Hepatocyte (in vitro differentiated cells): ENCODE measurements at regions not wholly inside any gene's neighbourhood (a gene's known extent, or its start where the extent isn't known, plus 50 kb on each side); places are given as distances from the start of the nearest gene placed in this dataset.

Experiments
- DNase-seq: peaks from one replicate; pipeline ENCODE4 v3.0.0-alpha.2; 2016; ENCODE audit warnings: low spot score
- H2AFZ ChIP-seq: fragments of 200-600 bp; sonication (generic); 2 replicates; pipeline ENCODE4 v1.6.0; 2016; ENCODE audit warnings: antibody characterized with exemption, mild to moderate bottlenecking
- H3K27ac ChIP-seq: fragments of 200-600 bp; sonication (generic); 2 replicates; pipeline ENCODE4 v1.5.1; 2016; ENCODE audit warnings: mild to moderate bottlenecking
- H3K27me3 ChIP-seq: fragments of 200-600 bp; sonication (generic); 2 replicates; pipeline ENCODE4 v1.6.1; 2016
- H3K36me3 ChIP-seq: fragments of 200-600 bp; sonication (generic); replicated peaks from 2 replicates; pipeline ENCODE4 v1.5.1; 2016; ENCODE audit warnings: low read depth; ENCODE audit not compliant: insufficient read depth
- H3K4me1 ChIP-seq: fragments of 200-600 bp; sonication (generic); 2 replicates; pipeline ENCODE4 v1.5.1; 2016; ENCODE audit warnings: mild to moderate bottlenecking, moderate library complexity; ENCODE audit not compliant: insufficient read depth
- H3K4me2 ChIP-seq: fragments of 200-600 bp; sonication (generic); 2 replicates; pipeline ENCODE4 v1.6.0; 2016
- H3K4me3 ChIP-seq: fragments of 200-600 bp; sonication (generic); 2 replicates; pipeline ENCODE4 v1.5.1; 2016; ENCODE audit warnings: mild to moderate bottlenecking
- H3K79me2 ChIP-seq: fragments of 200-600 bp; sonication (generic); 2 replicates; pipeline ENCODE4 v1.6.0; 2017; ENCODE audit warnings: mild to moderate bottlenecking
- H3K9me2 ChIP-seq: fragments of 200-600 bp; sonication (generic); replicated peaks from 2 replicates; pipeline ENCODE4 v1.6.0; 2017; ENCODE audit warnings: mild to moderate bottlenecking; ENCODE audit not compliant: insufficient read depth
- H3K9me3 ChIP-seq: fragments of 200-600 bp; sonication (generic); 2 replicates; pipeline ENCODE4 v1.5.1; 2016; ENCODE audit warnings: low read depth, mild to moderate bottlenecking
- H4K20me1 ChIP-seq: fragments of 200-600 bp; sonication (generic); 2 replicates; pipeline ENCODE4 v1.6.0; 2016; ENCODE audit warnings: mild to moderate bottlenecking; ENCODE audit not compliant: insufficient read depth, poor library complexity, severe bottlenecking
- EZH2 ChIP-seq: fragments of 200-600 bp; sonication (generic); IDR thresholded peaks from 2 replicates; pipeline ENCODE4 v1.6.1; 2016; ENCODE audit warnings: antibody characterized with exemption, mild to moderate bottlenecking, borderline replicate concordance
- EZH2phosphoT487 ChIP-seq: fragments of 200-600 bp; sonication (generic); IDR thresholded peaks from one replicate; pipeline ENCODE4 v1.6.1; 2018; ENCODE audit warnings: antibody characterized with exemption, mild to moderate bottlenecking, low read depth, moderate library complexity; ENCODE audit not compliant: unreplicated experiment, severe bottlenecking
- WGBS: methylation state at CpG from one replicate; pipeline ENCODE4 v1.1.6; 2016; ENCODE audit warnings: low lambda C conversion rate; ENCODE audit errors: missing lambda C conversion rate; 5-methylcytosine and 5-hydroxymethylcytosine counted together
- TF ChIP-seq, protein P1 (sequence below): fragments of 200-600 bp; sonication (generic); IDR thresholded peaks from 2 replicates; pipeline ENCODE4 v1.5.1; 2016; ENCODE audit warnings: antibody characterized with exemption, mild to moderate bottlenecking; ENCODE audit not compliant: poor library complexity

DNA sequence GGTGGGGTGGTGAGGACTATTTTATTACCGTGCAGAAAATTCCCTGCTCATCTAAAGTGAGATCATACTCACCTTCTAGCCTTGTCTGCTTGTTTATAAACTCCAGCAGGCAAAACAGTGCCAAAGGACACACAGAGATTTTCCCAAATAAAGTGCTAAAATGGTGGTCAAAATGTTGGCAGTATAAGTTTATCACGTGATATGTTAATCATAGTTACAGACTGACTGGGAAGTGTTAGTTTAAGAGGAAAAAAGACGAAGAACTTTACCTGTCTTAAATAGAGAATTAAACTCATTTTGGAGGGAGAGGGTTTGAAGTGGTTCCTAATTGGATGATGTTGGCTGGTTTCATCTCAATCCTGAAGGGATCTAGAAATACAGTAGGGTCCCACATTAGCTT is 691.7 kb upstream of the FANCL start:
- no peak for TF ChIP-seq EZH2phosphoT487
- TF ChIP-seq, protein P1, sequence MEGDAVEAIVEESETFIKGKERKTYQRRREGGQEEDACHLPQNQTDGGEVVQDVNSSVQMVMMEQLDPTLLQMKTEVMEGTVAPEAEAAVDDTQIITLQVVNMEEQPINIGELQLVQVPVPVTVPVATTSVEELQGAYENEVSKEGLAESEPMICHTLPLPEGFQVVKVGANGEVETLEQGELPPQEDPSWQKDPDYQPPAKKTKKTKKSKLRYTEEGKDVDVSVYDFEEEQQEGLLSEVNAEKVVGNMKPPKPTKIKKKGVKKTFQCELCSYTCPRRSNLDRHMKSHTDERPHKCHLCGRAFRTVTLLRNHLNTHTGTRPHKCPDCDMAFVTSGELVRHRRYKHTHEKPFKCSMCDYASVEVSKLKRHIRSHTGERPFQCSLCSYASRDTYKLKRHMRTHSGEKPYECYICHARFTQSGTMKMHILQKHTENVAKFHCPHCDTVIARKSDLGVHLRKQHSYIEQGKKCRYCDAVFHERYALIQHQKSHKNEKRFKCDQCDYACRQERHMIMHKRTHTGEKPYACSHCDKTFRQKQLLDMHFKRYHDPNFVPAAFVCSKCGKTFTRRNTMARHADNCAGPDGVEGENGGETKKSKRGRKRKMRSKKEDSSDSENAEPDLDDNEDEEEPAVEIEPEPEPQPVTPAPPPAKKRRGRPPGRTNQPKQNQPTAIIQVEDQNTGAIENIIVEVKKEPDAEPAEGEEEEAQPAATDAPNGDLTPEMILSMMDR, result no peak
- TF ChIP-seq EZH2, result no peak
- H3K79me2 ChIP-seq, result no peaks in the 10 kb centered on the region
- H3K9me3 ChIP-seq, result no peaks in the 10 kb centered on the region
- H3K4me3 ChIP-seq, result no peak overlapping the region
- no peak overlapping the region for H3K4me2 ChIP-seq
- no peaks in the 10 kb centered on the region for H3K9me2 ChIP-seq
- no peaks in the 10 kb centered on the region for H3K27me3 ChIP-seq
- WGBS, result 95% methylated on average over 3 of the region's 3 CpGs
- H3K27ac ChIP-seq, result no peak overlapping the region
- no peak overlapping the region for H2AFZ ChIP-seq
- H4K20me1 ChIP-seq, result no peaks in the 10 kb centered on the region
- no peaks in the 10 kb centered on the region for H3K4me1 ChIP-seq
- H3K36me3 ChIP-seq, result no peaks in the 10 kb centered on the region
- no peak for DNase-seq

DNA sequence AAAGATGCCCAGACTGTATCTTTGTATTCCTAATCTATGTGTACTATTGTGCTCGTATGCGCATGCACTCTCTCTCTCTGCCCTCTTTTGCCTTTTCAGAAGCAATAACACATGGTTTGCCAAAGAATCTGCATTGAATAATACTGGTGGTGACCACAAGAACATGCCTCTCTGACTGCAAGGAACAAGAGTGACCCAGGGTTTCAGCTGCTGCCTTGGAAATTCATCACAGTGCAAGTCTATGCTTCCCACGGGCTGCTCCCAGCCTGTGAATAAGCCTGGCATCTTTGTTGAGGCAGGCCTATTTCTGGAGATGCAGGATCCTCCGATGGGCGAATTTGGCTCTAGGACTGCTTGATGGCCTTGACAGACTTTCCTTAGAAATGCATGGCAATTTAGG is 689.4 kb upstream of the FANCL start:
- H3K9me3 ChIP-seq, result no peaks in the 10 kb centered on the region
- H3K27ac ChIP-seq, result no peak overlapping the region
- H3K4me1 ChIP-seq, result no peaks in the 10 kb centered on the region
- H3K4me3 ChIP-seq, result no peak overlapping the region
- TF ChIP-seq, protein P1, result no peak
- TF ChIP-seq EZH2, result no peak
- no peak for TF ChIP-seq EZH2phosphoT487
- no peaks in the 10 kb centered on the region for H3K79me2 ChIP-seq
- no peaks in the 10 kb centered on the region for H3K27me3 ChIP-seq
- H3K4me2 ChIP-seq, result no peak overlapping the region
- no peaks in the 10 kb centered on the region for H3K9me2 ChIP-seq
- no peak overlapping the region for H2AFZ ChIP-seq
- no peaks in the 10 kb centered on the region for H3K36me3 ChIP-seq
- no peaks in the 10 kb centered on the region for H4K20me1 ChIP-seq
- DNase-seq, result no peak
- 94% methylated on average over 5 of the region's 5 CpGs for WGBS

DNA sequence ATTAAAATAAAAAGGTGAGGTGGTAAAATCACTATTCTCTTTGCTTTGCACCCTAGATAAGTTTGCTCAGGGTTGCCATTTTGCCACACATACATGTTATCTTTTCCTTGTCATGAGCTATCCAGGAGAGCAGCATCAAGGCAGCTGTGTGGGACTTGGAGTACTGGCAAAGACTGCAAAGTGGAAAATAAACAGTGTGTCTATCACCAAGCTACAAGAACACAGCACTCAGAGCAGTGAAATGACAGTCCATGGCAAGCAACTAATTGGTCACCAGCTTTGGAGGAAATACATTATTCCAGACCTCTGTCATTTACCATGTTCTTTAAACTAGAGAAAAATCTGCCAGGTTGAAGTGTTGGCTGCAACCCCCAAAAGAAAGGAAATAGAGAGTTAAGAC is 687.8 kb upstream of the FANCL start:
- no peak overlapping the region for H3K4me3 ChIP-seq
- no peak for DNase-seq
- TF ChIP-seq EZH2 (no peak), EZH2phosphoT487 (no peak)
- TF ChIP-seq, protein P1, result no peak
- no peaks in the 10 kb centered on the region for H4K20me1 ChIP-seq
- no peaks in the 10 kb centered on the region for H3K36me3 ChIP-seq
- H3K4me2 ChIP-seq, result no peak overlapping the region
- H2AFZ ChIP-seq, result no peak overlapping the region
- no peak overlapping the region for H3K27ac ChIP-seq
- H3K4me1 ChIP-seq, result no peaks in the 10 kb centered on the region
- no peaks in the 10 kb centered on the region for H3K27me3 ChIP-seq
- H3K79me2 ChIP-seq, result no peaks in the 10 kb centered on the region
- H3K9me3 ChIP-seq, result no peaks in the 10 kb centered on the region
- H3K9me2 ChIP-seq, result no peaks in the 10 kb centered on the region

DNA sequence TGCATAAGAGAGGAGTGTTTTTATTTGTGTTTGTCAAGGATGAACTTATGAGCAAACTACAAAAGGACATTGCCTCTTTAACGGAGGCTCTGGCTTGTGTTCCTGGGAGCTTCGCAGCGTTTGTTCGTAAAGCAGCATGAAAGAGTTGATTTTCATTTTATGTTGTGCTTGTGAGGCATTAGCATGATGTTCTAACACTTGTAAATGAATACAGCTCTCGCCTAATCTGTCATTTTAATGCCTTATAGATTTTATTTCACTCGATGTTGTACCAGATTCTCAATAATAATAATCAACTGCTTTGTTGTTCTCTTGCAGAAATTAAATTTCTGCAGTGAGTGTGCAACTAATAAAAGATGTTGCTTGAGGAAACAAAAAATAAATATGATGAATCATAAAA is 687.3 kb upstream of the FANCL start:
- H3K9me3 ChIP-seq, result no peaks in the 10 kb centered on the region
- DNase-seq, result no peak
- 42% methylated on average over 6 of the region's 6 CpGs for WGBS
- H3K4me3 ChIP-seq, result no peak overlapping the region
- no peak overlapping the region for H2AFZ ChIP-seq
- TF ChIP-seq EZH2phosphoT487 (no peak), EZH2 (no peak)
- TF ChIP-seq, protein P1, result no peak
- H3K4me2 ChIP-seq, result no peak overlapping the region
- no peaks in the 10 kb centered on the region for H4K20me1 ChIP-seq
- H3K9me2 ChIP-seq, result no peaks in the 10 kb centered on the region
- H3K27ac ChIP-seq, result no peak overlapping the region
- no peaks in the 10 kb centered on the region for H3K36me3 ChIP-seq
- H3K4me1 ChIP-seq, result no peaks in the 10 kb centered on the region
- H3K27me3 ChIP-seq, result no peaks in the 10 kb centered on the region
- H3K79me2 ChIP-seq, result no peaks in the 10 kb centered on the region
